PFSK-1 (cell line): ENCODE measurements at regions not wholly inside any gene's neighbourhood (a gene's known extent, or its start where the extent isn't known, plus 50 kb on each side); places are given as distances from the start of the nearest gene placed in this dataset.

ENCODE experiments used
- FOXP2 ChIP-seq: optimal IDR thresholded peaks from 2 replicates; pipeline ENCODE3; 2011; ENCODE audit warnings: borderline replicate concordance, control low read depth, inconsistent platforms; ENCODE audit not compliant: insufficient read depth; ENCODE audit errors: extremely low read length, extremely low read depth
- POLR2AphosphoS5 ChIP-seq: IDR thresholded peaks from 2 replicates; pipeline ENCODE4 v1.6.1; 2012; ENCODE audit warnings: low read depth, mild to moderate bottlenecking, control low read depth, low read length, moderate library complexity
- REST ChIP-seq, 2 experiments: IDR thresholded peaks; 2 replicates each; pipeline versions ENCODE4 v1.6.1 to v1.8.0; 2011 to 2012; ENCODE audit warnings: low read depth in 2 of 2, low read length in 2 of 2, control low read depth in 1 of 2, inconsistent platforms in 1 of 2, mild to moderate bottlenecking in 1 of 2, moderate library complexity in 1 of 2; ENCODE audit not compliant: insufficient read depth in 1 of 2
- SIN3A ChIP-seq: IDR thresholded peaks from 2 replicates; pipeline ENCODE4 v1.6.1; 2012; ENCODE audit warnings: mild to moderate bottlenecking, low read length, moderate library complexity, borderline replicate concordance; ENCODE audit not compliant: insufficient read depth
- TAF1 ChIP-seq: IDR thresholded peaks from 2 replicates; pipeline ENCODE4 v1.6.1; 2012; ENCODE audit warnings: low read length, control low read depth, borderline replicate concordance; ENCODE audit not compliant: insufficient read depth

- TF ChIP-seq SIN3A = no peak
- TF ChIP-seq POLR2AphosphoS5 = no peak
- TF ChIP-seq FOXP2 = no peak
- no peak for TF ChIP-seq REST (IDR thresholded peaks at IDR 0.05; ENCODE audit: insufficient read depth in 1 of 2, low read depth in 2 of 2, low read length in 2 of 2)
- no peak for TF ChIP-seq TAF1
Measured at GRCh38 chr4:53734182-53734581, 142.9 kb upstream of the LNX1 start.

GRCh38 chr4:53732661-53733060 lies 141.4 kb upstream of the LNX1 start:
- TF ChIP-seq TAF1 (no peak), REST (IDR thresholded peaks at IDR 0.05; ENCODE audit: insufficient read depth in 1 of 2, low read depth in 2 of 2, low read length in 2 of 2) (no peak), POLR2AphosphoS5 (no peak), FOXP2 (no peak), SIN3A (no peak)

DNA sequence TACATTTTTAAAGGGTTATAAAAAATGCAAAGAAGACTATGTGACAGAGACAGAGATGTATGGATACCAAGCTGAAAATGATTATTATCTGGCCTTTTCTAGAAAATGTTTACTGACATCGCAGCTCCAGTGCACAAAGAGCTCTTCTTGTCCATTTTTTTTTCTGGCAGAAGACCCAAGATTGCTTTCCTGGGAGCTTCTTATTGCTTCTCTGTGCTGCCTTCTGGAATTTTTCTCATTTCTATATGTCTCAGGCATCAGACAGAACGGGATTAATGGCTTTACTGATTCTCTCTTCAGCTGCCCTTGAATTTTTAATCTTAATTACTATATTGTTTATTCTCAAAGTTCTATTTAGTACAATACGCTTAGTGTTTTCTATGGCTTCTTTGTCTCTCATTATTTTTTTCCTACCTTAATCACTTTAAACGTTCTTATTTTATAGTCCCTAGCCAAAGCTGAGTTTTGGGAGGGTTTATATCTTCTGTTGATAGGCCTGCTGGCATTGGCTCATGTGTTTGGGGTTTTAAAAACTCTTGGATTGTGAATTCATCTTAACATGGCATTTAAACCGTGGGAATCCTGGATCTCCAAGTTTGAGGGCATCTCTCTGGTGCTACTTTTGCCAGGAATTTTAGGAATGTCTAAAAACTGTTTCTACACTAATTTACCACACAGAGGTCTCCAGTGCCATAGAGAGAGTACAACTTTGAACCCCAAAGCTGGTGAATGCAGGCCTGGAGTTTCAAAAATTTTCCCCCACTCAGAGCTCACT lies 138.9 kb upstream of the LNX1 start:
- TF ChIP-seq REST (IDR thresholded peaks at IDR 0.05; ENCODE audit: insufficient read depth in 1 of 2, low read depth in 2 of 2, low read length in 2 of 2) (no peak), SIN3A (no peak), POLR2AphosphoS5 (no peak), TAF1 (no peak), FOXP2 (no peak)

- TF ChIP-seq REST (IDR thresholded peaks at IDR 0.05; ENCODE audit: insufficient read depth in 1 of 2, low read depth in 2 of 2, low read length in 2 of 2) = no peak
- no peak for TF ChIP-seq SIN3A
- TF ChIP-seq TAF1 = no peak
- no peak for TF ChIP-seq FOXP2
- no peak for TF ChIP-seq POLR2AphosphoS5
Measured at GRCh38 chr4:53722110-53722509, 130.8 kb upstream of the LNX1 start.
